RWPE2 (cell line): ENCODE measurements at regions not wholly inside any gene's neighbourhood (a gene's known extent, or its start where the extent isn't known, plus 50 kb on each side); places are given as distances from the start of the nearest gene placed in this dataset.

Source experiments
- ATAC-seq: fragments of 200-7000 bp; cut with Tn5 transposase; 3 replicates; pipeline ENCODE4 v1.9.1; 2021; ENCODE audit warnings: low read depth
- DNase-seq: peaks from one replicate; pipeline ENCODE4 v3.0.0-alpha.2; 2020; ENCODE audit warnings: low spot score
- H3K27ac ChIP-seq: fragments of 450-650 bp; 2 replicates; pipeline ENCODE4 v1.5.1; 2017; ENCODE audit warnings: mild to moderate bottlenecking; ENCODE audit not compliant: poor library complexity, severe bottlenecking
- H3K27me3 ChIP-seq: fragments of 250-450 bp; sonication (Bioruptor Pico); 2 replicates; pipeline ENCODE4 v1.5.1; 2021; ENCODE audit warnings: mild to moderate bottlenecking, moderate library complexity; ENCODE audit not compliant: insufficient read depth, poor library complexity, severe bottlenecking
- H3K36me3 ChIP-seq: fragments of 250-450 bp; sonication (Bioruptor Pico); 2 replicates; pipeline ENCODE4 v1.5.1; 2020; ENCODE audit warnings: low read depth, mild to moderate bottlenecking, moderate library complexity
- H3K4me1 ChIP-seq: fragments of 250-450 bp; sonication (Bioruptor Pico); 2 replicates; pipeline ENCODE4 v1.5.1; 2021; ENCODE audit warnings: mild to moderate bottlenecking, moderate library complexity; ENCODE audit not compliant: insufficient read depth, poor library complexity, severe bottlenecking
- H3K4me3 ChIP-seq: fragments of 250-450 bp; sonication (Bioruptor Pico); 2 replicates; pipeline ENCODE4 v1.5.1; 2021; ENCODE audit warnings: mild to moderate bottlenecking, moderate library complexity; ENCODE audit not compliant: severe bottlenecking
- H3K9me3 ChIP-seq: fragments of 250-450 bp; sonication (Bioruptor Pico); 2 replicates; pipeline ENCODE4 v1.5.1; 2021; ENCODE audit warnings: mild to moderate bottlenecking, moderate library complexity; ENCODE audit not compliant: severe bottlenecking
- CTCF ChIP-seq: fragments of 450-650 bp; IDR thresholded peaks from one replicate; pipeline ENCODE4 v1.5.1; 2017; ENCODE audit warnings: mild to moderate bottlenecking, moderate library complexity; ENCODE audit not compliant: poor library complexity, severe bottlenecking

DNA sequence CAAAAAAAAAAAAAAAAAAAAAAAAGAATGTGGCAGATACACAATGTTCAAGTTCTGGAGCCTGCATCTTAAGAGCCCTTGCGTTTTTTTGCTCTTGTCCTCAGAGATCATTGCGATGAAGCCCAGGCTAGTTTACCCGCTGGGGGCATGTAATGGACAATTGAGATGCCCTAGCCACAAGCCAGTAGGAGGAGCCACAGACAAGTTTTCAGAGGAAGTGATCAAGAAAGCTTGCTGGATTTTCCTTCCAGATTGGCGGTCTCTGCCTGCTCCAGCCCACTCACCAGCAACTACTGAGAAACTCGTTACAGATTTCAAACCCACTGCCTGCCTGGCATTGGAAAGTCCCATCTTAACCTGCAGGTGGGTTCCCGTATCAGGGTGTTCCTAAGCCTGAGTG, 192.1 kb upstream of the EOMES start:
- DNase-seq, result no peak
- no peaks in the 10 kb centered on the region for H3K9me3 ChIP-seq
- ATAC-seq, result no peak
- H3K4me1 ChIP-seq, result no peaks in the 10 kb centered on the region
- no peaks in the 10 kb centered on the region for H3K36me3 ChIP-seq
- no peak for TF ChIP-seq CTCF
- H3K4me3 ChIP-seq, result no peak overlapping the region
- no peaks in the 10 kb centered on the region for H3K27me3 ChIP-seq
- H3K27ac ChIP-seq, result no peak overlapping the region

- Histone ChIP-seq H3K36me3 (no peaks in the 10 kb centered on the region), H3K27me3 (no peaks in the 10 kb centered on the region), H3K27ac (no peak overlapping the region), H3K9me3 (no peaks in the 10 kb centered on the region), H3K4me3 (no peak overlapping the region), H3K4me1 (no peaks in the 10 kb centered on the region)
- no peak for DNase-seq
- ATAC-seq, result no peak
- TF ChIP-seq CTCF, result no peak
These were observed 201.4 kb upstream of the EOMES start for GRCh38 chr3:27923349-27924068.

DNA sequence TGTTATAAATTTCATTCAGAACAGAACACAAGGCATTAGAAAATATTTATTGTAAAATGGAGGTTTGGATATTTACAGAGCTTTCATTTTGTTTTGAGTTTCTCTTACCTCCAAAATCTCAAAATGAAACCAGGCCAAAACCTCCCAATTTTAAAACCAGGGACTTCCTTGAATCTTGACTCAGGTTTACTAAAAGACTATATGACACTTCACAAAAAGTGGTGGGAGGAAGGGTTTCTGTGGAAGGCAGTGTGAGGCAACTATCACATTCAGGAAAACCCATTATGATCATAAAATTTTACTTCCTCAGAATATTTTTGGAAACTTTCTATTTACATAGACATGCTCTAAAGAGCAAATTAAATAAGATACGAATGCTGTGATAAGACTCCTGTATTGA, 205.8 kb upstream of the EOMES start:
- Histone ChIP-seq H3K4me1 (no peaks in the 10 kb centered on the region), H3K4me3 (no peak overlapping the region), H3K27me3 (no peaks in the 10 kb centered on the region), H3K9me3 (no peaks in the 10 kb centered on the region), H3K27ac (no peak overlapping the region), H3K36me3 (no peaks in the 10 kb centered on the region)
- no peak for ATAC-seq
- TF ChIP-seq CTCF, result no peak
- no peak for DNase-seq

DNA sequence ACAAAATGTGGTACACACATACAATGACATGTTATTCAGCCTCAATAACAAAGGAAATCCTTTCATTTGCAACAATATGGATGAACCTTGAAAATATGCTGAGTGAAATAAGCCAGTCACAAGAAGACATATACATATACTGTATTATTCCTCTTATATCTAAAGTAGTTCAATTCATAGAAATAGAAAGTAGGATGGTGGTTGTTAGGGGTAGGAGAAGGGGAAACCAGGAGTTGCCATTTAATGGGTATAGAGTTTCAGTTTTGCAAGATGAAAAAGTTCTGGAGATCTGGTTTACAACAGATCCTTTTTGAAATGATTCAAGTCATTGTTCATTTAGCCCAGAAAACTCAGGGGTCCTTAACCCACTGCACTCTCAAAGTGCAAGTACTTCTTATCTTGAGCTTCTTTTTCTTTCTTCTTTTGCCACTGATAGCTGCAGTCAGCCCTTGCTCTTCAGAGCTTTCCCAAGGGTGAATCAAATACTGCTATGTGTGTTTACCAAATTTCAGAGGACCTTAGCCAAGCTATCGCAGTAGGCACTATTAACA, 208.0 kb upstream of the EOMES start:
- no peak overlapping the region for H3K27ac ChIP-seq
- no peak for DNase-seq
- H3K36me3 ChIP-seq, result no peaks in the 10 kb centered on the region
- H3K4me3 ChIP-seq, result no peak overlapping the region
- no peaks in the 10 kb centered on the region for H3K9me3 ChIP-seq
- H3K27me3 ChIP-seq, result no peaks in the 10 kb centered on the region
- TF ChIP-seq CTCF, result no peak
- H3K4me1 ChIP-seq, result no peaks in the 10 kb centered on the region
- ATAC-seq, result no peak

- no peak for TF ChIP-seq CTCF
- H3K4me3 ChIP-seq, result no peak overlapping the region
- DNase-seq (no peak), ATAC-seq (no peak)
- no peak overlapping the region for H3K27ac ChIP-seq
- no peaks in the 10 kb centered on the region for H3K36me3 ChIP-seq
- H3K9me3 ChIP-seq, result no peaks in the 10 kb centered on the region
- no peaks in the 10 kb centered on the region for H3K27me3 ChIP-seq
- H3K4me1 ChIP-seq, result no peaks in the 10 kb centered on the region
These were observed 213.4 kb upstream of the EOMES start for GRCh38 chr3:27935492-27935891.
